K562 (cell line): ENCODE measurements at regions not wholly inside any gene's neighbourhood (a gene's known extent, or its start where the extent isn't known, plus 50 kb on each side); places are given as distances from the start of the nearest gene placed in this dataset.

ENCODE experiments used
- CBX1 ChIP-seq: sonication (generic); IDR thresholded peaks from 2 replicates; pipeline ENCODE4 v1.6.1; 2016; ENCODE audit warnings: antibody characterized with exemption, low read depth, mild to moderate bottlenecking
- CEBPG ChIP-seq, 3 experiments: fragments of 200-800 bp in 1 of 3; sonication (Bioruptor generic) in 1 of 3; sonication (generic) in 1 of 3; formaldehyde crosslinking in 1 of 3; IDR thresholded peaks in 2 of 3; conservative IDR thresholded peaks in 1 of 3; 2 replicates each; pipeline versions ENCODE4 v1.6.1 to v1.8.0; 2016 to 2022; ENCODE audit warnings: missing compliant biosample characterization in 2 of 3, missing genetic modification characterization in 2 of 3, mild to moderate bottlenecking in 1 of 3, missing genetic modification reagents in 1 of 3
- HDAC8 ChIP-seq: fragments of 450-650 bp; IDR thresholded peaks from 2 replicates; pipeline ENCODE4 v1.6.1; 2016; ENCODE audit warnings: mild to moderate bottlenecking, missing genetic modification characterization, moderate library complexity, missing compliant biosample characterization
- HSF4 ChIP-seq: fragments of 250-450 bp; sonication (Bioruptor Pico); IDR thresholded peaks from 2 replicates; pipeline ENCODE4 v2.1.2; 2022; ENCODE audit warnings: mild to moderate bottlenecking, moderate library complexity, borderline replicate concordance
- RAD51 ChIP-seq: fragments of 450-650 bp; IDR thresholded peaks from 2 replicates; pipeline ENCODE4 v1.7.1; 2016; ENCODE audit warnings: low read depth, mild to moderate bottlenecking, borderline replicate concordance
- ZFPM2 ChIP-seq: fragments of 250-450 bp; sonication (Bioruptor Pico); IDR thresholded peaks from 2 replicates; pipeline ENCODE4 v1.5.1; 2022; ENCODE audit warnings: mild to moderate bottlenecking
- ZNF347 ChIP-seq: fragments of 450-650 bp; formaldehyde crosslinking; IDR thresholded peaks from 2 replicates; pipeline ENCODE4 v1.4.0; 2020; ENCODE audit warnings: low read depth, mild to moderate bottlenecking, moderate library complexity
- ZNF79 ChIP-seq: fragments of 250-450 bp; sonication (Bioruptor Pico); IDR thresholded peaks from 2 replicates; pipeline ENCODE4 v1.4.0; 2020; ENCODE audit warnings: low read depth, mild to moderate bottlenecking, moderate library complexity
- TF ChIP-seq, protein P1 (sequence below), 2 experiments: fragments of 450-650 bp in 1 of 2; IDR thresholded peaks; 2 replicates each; pipeline ENCODE4 v1.6.1; 2011 to 2017; ENCODE audit warnings: low read depth in 2 of 2, antibody characterized with exemption in 1 of 2, borderline replicate concordance in 1 of 2, low read length in 1 of 2, mild to moderate bottlenecking in 1 of 2, mixed read lengths in 1 of 2; ENCODE audit not compliant: control insufficient read depth in 1 of 2
- TF ChIP-seq, protein P2 (sequence below): fragments of 450-650 bp; IDR thresholded peaks from 2 replicates; pipeline ENCODE4 v1.6.1; 2016; ENCODE audit warnings: low read depth, mild to moderate bottlenecking, moderate library complexity
- TF ChIP-seq, protein P3 (sequence below): sonication (generic); formaldehyde crosslinking; IDR thresholded peaks from 2 replicates; pipeline ENCODE4 v1.9.0; 2022; ENCODE audit warnings: mild to moderate bottlenecking, missing genetic modification reagents
- TF ChIP-seq, protein P4 (sequence below), 2 experiments: fragments of 450-650 bp; formaldehyde crosslinking in 1 of 2; IDR thresholded peaks; 2 replicates each; pipeline versions ENCODE4 v1.4.0 to v1.6.1; 2014 to 2020; ENCODE audit warnings: mild to moderate bottlenecking in 2 of 2, borderline replicate concordance in 1 of 2, low read depth in 1 of 2
- TF ChIP-seq, protein P5 (sequence below): sonication (generic); formaldehyde crosslinking; IDR thresholded peaks from 2 replicates; pipeline ENCODE4 v1.8.0; 2023; ENCODE audit warnings: mild to moderate bottlenecking, missing genetic modification reagents

DNA sequence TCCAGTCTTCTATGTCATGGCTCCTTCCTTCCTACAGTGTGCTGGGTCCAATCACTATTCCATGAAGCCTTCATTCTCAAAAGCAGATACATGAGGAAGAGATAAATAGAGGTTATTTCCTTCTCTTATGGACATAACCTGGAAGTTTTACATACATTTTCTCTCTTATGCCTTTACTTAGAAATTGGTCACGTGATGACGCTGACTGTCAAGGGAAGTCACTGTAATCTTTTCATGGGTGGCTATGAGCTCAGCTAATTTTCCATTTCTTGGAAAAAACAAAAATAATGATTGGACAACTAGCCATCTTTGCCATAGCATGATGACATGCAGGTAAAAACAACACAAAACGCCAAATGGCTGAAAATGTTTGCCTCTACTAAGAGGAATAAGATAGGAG, 151.6 kb upstream of the PRSS16 start (continued):
- TF ChIP-seq, protein P1, sequence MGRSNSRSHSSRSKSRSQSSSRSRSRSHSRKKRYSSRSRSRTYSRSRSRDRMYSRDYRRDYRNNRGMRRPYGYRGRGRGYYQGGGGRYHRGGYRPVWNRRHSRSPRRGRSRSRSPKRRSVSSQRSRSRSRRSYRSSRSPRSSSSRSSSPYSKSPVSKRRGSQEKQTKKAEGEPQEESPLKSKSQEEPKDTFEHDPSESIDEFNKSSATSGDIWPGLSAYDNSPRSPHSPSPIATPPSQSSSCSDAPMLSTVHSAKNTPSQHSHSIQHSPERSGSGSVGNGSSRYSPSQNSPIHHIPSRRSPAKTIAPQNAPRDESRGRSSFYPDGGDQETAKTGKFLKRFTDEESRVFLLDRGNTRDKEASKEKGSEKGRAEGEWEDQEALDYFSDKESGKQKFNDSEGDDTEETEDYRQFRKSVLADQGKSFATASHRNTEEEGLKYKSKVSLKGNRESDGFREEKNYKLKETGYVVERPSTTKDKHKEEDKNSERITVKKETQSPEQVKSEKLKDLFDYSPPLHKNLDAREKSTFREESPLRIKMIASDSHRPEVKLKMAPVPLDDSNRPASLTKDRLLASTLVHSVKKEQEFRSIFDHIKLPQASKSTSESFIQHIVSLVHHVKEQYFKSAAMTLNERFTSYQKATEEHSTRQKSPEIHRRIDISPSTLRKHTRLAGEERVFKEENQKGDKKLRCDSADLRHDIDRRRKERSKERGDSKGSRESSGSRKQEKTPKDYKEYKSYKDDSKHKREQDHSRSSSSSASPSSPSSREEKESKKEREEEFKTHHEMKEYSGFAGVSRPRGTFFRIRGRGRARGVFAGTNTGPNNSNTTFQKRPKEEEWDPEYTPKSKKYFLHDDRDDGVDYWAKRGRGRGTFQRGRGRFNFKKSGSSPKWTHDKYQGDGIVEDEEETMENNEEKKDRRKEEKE (IDR thresholded peaks at IDR 0.05; ENCODE audit: borderline replicate concordance in 1 of 2, control insufficient read depth in 1 of 2, low read depth in 2 of 2, low read length in 1 of 2), result no peak
- TF ChIP-seq, protein P2, sequence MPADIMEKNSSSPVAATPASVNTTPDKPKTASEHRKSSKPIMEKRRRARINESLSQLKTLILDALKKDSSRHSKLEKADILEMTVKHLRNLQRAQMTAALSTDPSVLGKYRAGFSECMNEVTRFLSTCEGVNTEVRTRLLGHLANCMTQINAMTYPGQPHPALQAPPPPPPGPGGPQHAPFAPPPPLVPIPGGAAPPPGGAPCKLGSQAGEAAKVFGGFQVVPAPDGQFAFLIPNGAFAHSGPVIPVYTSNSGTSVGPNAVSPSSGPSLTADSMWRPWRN, result no peak
- TF ChIP-seq RAD51, result peak; percentile 95
- TF ChIP-seq, protein P3, sequence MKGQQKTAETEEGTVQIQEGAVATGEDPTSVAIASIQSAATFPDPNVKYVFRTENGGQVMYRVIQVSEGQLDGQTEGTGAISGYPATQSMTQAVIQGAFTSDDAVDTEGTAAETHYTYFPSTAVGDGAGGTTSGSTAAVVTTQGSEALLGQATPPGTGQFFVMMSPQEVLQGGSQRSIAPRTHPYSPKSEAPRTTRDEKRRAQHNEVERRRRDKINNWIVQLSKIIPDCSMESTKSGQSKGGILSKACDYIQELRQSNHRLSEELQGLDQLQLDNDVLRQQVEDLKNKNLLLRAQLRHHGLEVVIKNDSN, result peak; percentile 62
- no peak for TF ChIP-seq HDAC8 (tag)
- TF ChIP-seq, protein P4, sequence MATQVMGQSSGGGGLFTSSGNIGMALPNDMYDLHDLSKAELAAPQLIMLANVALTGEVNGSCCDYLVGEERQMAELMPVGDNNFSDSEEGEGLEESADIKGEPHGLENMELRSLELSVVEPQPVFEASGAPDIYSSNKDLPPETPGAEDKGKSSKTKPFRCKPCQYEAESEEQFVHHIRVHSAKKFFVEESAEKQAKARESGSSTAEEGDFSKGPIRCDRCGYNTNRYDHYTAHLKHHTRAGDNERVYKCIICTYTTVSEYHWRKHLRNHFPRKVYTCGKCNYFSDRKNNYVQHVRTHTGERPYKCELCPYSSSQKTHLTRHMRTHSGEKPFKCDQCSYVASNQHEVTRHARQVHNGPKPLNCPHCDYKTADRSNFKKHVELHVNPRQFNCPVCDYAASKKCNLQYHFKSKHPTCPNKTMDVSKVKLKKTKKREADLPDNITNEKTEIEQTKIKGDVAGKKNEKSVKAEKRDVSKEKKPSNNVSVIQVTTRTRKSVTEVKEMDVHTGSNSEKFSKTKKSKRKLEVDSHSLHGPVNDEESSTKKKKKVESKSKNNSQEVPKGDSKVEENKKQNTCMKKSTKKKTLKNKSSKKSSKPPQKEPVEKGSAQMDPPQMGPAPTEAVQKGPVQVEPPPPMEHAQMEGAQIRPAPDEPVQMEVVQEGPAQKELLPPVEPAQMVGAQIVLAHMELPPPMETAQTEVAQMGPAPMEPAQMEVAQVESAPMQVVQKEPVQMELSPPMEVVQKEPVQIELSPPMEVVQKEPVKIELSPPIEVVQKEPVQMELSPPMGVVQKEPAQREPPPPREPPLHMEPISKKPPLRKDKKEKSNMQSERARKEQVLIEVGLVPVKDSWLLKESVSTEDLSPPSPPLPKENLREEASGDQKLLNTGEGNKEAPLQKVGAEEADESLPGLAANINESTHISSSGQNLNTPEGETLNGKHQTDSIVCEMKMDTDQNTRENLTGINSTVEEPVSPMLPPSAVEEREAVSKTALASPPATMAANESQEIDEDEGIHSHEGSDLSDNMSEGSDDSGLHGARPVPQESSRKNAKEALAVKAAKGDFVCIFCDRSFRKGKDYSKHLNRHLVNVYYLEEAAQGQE (IDR thresholded peaks at IDR 0.05; ENCODE audit: borderline replicate concordance), result peak; percentile 33
- TF ChIP-seq, protein P4 (CRISPR knock-in tag; IDR thresholded peaks at IDR 0.05; ENCODE audit: low read depth), result no peak
- TF ChIP-seq ZNF79, result no peak
- TF ChIP-seq HSF4 (CRISPR knock-in tag), result no peak
- no peak for TF ChIP-seq CEBPG (CRISPR knock-in tag; IDR thresholded peaks at IDR 0.05)
- no peak for TF ChIP-seq CEBPG (tag; conservative IDR thresholded peaks at IDR 0.05 in 1 of 2, IDR thresholded peaks at IDR 0.05 in 1 of 2)
- TF ChIP-seq ZNF347 (CRISPR knock-in tag), result no peak
- no peak for TF ChIP-seq CBX1
- TF ChIP-seq, protein P5, sequence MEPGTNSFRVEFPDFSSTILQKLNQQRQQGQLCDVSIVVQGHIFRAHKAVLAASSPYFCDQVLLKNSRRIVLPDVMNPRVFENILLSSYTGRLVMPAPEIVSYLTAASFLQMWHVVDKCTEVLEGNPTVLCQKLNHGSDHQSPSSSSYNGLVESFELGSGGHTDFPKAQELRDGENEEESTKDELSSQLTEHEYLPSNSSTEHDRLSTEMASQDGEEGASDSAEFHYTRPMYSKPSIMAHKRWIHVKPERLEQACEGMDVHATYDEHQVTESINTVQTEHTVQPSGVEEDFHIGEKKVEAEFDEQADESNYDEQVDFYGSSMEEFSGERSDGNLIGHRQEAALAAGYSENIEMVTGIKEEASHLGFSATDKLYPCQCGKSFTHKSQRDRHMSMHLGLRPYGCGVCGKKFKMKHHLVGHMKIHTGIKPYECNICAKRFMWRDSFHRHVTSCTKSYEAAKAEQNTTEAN (CRISPR knock-in tag), result no peak
- no peak for TF ChIP-seq ZFPM2
